NK-92 treated with Interleukin-12 subunit alpha and Interleukin-12 subunit beta, amount 100 ng/mL, for 24 hours (cell line): ENCODE measurements at regions not wholly inside any gene's neighbourhood (a gene's known extent, or its start where the extent isn't known, plus 50 kb on each side); places are given as distances from the start of the nearest gene placed in this dataset.

Source experiments
- DNase-seq: peaks from one replicate; lab custom pipeline; 2025; lab: John Stamatoyannopoulos, UW

- no peak for DNase-seq
Measured at GRCh38 chr18:22544626-22545025, 126.9 kb upstream of the CTAGE1 start.

GRCh38 chr18:22545066-22545760 is 127.5 kb upstream of the CTAGE1 start:
- no peak for DNase-seq

- DNase-seq: no peak
Measured at GRCh38 chr18:22546905-22547570, 129.3 kb upstream of the CTAGE1 start.

- no peak for DNase-seq
Measured at GRCh38 chr18:22547807-22548561, 130.3 kb upstream of the CTAGE1 start.

- no peak for DNase-seq
Measured at GRCh38 chr18:22549260-22549937, 131.7 kb upstream of the CTAGE1 start.

- no peak for DNase-seq
Measured at GRCh38 chr18:22550366-22550765, 132.7 kb upstream of the CTAGE1 start.

GRCh38 chr18:22550861-22551260 is 133.1 kb upstream of the CTAGE1 start:
- no peak for DNase-seq

GRCh38 chr18:22551536-22552151 is 133.9 kb upstream of the CTAGE1 start:
- no peak for DNase-seq

- no peak for DNase-seq
Measured at GRCh38 chr18:22552254-22552653, 134.5 kb upstream of the CTAGE1 start.

GRCh38 chr18:22552899-22553460 is 135.3 kb upstream of the CTAGE1 start:
- DNase-seq: no peak

- DNase-seq: no peak
Measured at GRCh38 chr18:22556222-22557167, 138.8 kb upstream of the CTAGE1 start.

- DNase-seq: no peak
Measured at GRCh38 chr18:22557168-22557941, 139.6 kb upstream of the CTAGE1 start.

GRCh38 chr18:22558945-22559385 is 141.2 kb upstream of the CTAGE1 start:
- DNase-seq: no peak

GRCh38 chr18:22559414-22560274 is 141.9 kb upstream of the CTAGE1 start:
- no peak for DNase-seq

- no peak for DNase-seq
Measured at GRCh38 chr18:22560275-22560610, 142.5 kb upstream of the CTAGE1 start.

- no peak for DNase-seq
Measured at GRCh38 chr18:22560797-22561196, 143.1 kb upstream of the CTAGE1 start.

GRCh38 chr18:22563164-22563583 is 145.5 kb upstream of the CTAGE1 start:
- DNase-seq: no peak

GRCh38 chr18:22564036-22564435 is 146.3 kb upstream of the CTAGE1 start:
- DNase-seq: no peak
